Mucosa of descending colon (tissue), 3 donors: ENCODE measurements at regions not wholly inside any gene's neighbourhood (a gene's known extent, or its start where the extent isn't known, plus 50 kb on each side); places are given as distances from the start of the nearest gene placed in this dataset.

Experiments
- ATAC-seq: fragments of 200-7000 bp; cut with Tn5 transposase; one replicate; pipeline ENCODE4 v1.9.1; 2020; ENCODE audit warnings: mild to moderate bottlenecking, moderate library complexity
- DNase-seq, 3 donors: peaks; one replicate each; pipeline ENCODE4 v3.0.0-alpha.2; 2020
- H3K36me3 ChIP-seq: fragments of 200-600 bp; one replicate; pipeline ENCODE4 v1.8.0; 2021; ENCODE audit warnings: low read depth, mild to moderate bottlenecking
- H3K4me1 ChIP-seq: fragments of 200-600 bp; one replicate; pipeline ENCODE4 v1.8.0; 2021; ENCODE audit warnings: low read depth, mild to moderate bottlenecking
- H3K4me3 ChIP-seq: fragments of 200-600 bp; one replicate; pipeline ENCODE4 v1.8.0; 2021; ENCODE audit warnings: mild to moderate bottlenecking
- H3K9me3 ChIP-seq: fragments of 200-600 bp; one replicate; pipeline ENCODE4 v1.8.0; 2021; ENCODE audit warnings: mild to moderate bottlenecking
- intact Hi-C, 2 donors: fragments of 100-400 bp; cut with DNase I in 1 of 2; cut with micrococcal nuclease in 1 of 2; formaldehyde crosslinking; loops; one replicate each; pipeline versions ENCODE4 v1.11.0 to v1.11.1; 2022; cut with DNase I, micrococcal nuclease
- TF ChIP-seq, protein P1 (sequence below): fragments of 200-600 bp; IDR thresholded peaks from one replicate; pipeline ENCODE4 v1.8.0; 2022; ENCODE audit warnings: antibody characterized with exemption, mild to moderate bottlenecking
- donor health status: DM: no; HTN: no; CAD: no; lungs with moderate emphysema.
- donor health status: DM: no; HTN: no; CAD: no.
- donor health status: DM: no; HTN: yes; CAD: no.

DNA sequence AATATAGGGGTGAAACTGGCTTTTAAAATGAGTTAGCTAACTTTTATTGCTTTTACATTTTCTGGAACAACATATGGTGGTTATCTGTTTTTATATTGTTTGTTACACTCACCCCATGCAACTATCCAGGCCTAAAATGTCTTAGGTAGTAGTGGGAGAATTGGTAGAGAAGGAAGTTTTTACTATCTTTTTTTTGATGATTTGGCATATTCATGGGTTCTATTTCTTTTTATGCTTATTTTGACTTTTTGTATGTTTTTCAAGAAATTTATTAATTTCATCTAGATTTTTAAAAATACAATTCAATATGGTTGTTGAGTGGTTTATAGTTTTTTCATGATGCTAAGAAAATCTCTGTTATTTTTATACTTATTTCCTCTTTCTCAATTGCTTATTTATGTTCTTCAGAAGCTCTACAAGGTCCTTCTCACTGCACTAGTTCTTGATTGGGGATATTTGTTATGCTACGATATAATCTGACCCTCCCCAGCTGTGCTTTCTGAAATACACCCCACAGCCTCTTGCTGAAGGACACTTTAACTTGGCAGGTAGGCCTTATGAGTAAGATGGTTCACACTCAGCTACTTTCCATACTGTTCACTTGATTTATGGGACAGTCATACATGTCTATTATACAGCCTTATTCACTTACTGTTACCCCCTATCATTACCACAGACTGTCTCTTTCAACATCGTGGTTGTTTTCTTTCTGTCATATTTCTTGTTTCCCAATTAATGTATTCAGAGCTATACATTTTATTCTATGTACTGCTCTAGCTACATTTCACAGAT, 431.2 kb downstream of the METTL15 start:
- DNase-seq (no peak), ATAC-seq (no peak)
- intact Hi-C loops: no loop called here
- Histone ChIP-seq H3K4me1 (no peaks in the 10 kb centered on the region), H3K4me3 (no peak overlapping the region), H3K9me3 (no peaks in the 10 kb centered on the region), H3K36me3 (no peaks in the 10 kb centered on the region)
- TF ChIP-seq, protein P1, sequence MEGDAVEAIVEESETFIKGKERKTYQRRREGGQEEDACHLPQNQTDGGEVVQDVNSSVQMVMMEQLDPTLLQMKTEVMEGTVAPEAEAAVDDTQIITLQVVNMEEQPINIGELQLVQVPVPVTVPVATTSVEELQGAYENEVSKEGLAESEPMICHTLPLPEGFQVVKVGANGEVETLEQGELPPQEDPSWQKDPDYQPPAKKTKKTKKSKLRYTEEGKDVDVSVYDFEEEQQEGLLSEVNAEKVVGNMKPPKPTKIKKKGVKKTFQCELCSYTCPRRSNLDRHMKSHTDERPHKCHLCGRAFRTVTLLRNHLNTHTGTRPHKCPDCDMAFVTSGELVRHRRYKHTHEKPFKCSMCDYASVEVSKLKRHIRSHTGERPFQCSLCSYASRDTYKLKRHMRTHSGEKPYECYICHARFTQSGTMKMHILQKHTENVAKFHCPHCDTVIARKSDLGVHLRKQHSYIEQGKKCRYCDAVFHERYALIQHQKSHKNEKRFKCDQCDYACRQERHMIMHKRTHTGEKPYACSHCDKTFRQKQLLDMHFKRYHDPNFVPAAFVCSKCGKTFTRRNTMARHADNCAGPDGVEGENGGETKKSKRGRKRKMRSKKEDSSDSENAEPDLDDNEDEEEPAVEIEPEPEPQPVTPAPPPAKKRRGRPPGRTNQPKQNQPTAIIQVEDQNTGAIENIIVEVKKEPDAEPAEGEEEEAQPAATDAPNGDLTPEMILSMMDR: no peak

DNA sequence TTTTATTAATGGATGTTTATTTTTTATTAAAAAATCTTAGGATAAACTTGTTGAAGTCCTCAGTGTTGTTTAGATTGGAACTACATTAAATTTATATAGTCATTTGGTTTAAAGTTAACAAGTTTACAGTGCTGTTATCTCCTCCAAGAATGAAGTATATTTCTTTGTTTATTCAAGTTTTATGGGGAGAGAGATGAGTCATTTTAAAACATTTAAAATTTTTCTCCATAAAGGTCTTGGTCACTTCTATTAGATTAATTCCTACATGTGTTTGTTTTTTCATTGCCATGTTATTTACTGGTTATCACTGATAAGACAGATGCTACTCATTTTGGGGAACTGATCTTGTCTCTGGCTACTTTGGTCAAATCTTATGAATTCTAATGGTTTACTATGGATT, 429.6 kb downstream of the METTL15 start:
- H3K4me3 ChIP-seq: no peak overlapping the region
- ATAC-seq: no peak
- H3K36me3 ChIP-seq: no peaks in the 10 kb centered on the region
- H3K4me1 ChIP-seq: no peaks in the 10 kb centered on the region
- DNase-seq: no peak
- TF ChIP-seq, protein P1: no peak
- H3K9me3 ChIP-seq: no peaks in the 10 kb centered on the region
- intact Hi-C loops: no loop called here

DNA sequence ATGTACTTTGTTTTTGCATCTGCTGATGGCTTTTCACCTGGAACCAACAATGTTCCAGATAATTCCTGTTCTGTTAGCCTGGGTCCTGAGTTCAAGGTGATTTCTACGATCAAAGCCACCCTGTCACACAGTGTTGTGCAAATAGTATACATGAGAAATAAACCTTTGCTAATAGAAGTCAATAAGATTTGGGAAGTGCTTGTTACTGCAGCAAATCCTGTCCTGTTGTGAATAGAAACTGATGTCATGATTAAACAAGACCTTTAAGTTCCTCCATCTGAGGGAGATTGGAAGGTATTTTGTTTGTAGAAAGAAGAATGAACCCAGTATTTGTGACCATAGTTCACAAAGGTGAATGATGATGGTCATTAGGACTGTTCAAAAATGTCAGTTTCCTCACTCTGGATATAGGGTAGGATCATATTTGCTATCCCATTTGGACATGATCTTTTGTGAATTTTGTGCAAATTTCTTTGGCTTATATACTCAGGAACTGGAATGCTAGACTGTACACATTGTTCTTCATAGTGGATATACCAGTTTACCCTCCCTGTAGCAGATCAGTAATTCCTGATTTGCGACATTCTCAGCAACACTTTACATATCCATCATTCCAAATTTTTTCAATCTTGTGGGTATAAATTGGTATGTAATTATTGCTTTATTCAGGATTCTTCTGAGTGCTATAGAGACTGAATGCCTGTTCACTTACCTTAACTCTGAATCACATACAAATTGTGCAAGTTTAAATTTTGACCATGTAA, 428.5 kb downstream of the METTL15 start:
- H3K4me3 ChIP-seq: no peak overlapping the region
- ATAC-seq: no peak
- TF ChIP-seq, protein P1: no peak
- no peaks in the 10 kb centered on the region for H3K36me3 ChIP-seq
- no peaks in the 10 kb centered on the region for H3K4me1 ChIP-seq
- intact Hi-C loops: no loop called here
- DNase-seq: no peak
- H3K9me3 ChIP-seq: no peaks in the 10 kb centered on the region

DNA sequence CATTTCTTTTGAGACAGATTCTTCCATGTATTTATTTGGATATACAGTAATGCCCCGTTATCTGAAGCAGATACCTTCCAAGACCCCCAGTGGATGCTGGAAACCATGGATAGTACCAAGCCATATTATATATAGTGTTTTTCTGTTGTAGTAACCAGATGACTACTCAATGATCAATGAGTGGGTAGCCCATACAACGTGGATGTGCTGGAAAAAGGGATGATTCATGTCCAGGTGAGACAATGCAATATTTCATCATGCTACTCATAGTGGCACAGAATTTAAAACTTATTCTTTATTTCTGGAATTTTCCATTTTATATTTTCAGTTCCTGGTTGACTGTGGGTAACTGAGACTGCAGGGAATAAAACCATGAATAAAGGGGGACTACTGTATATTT, 427.5 kb downstream of the METTL15 start:
- Histone ChIP-seq H3K36me3 (no peaks in the 10 kb centered on the region), H3K4me3 (no peak overlapping the region), H3K4me1 (no peaks in the 10 kb centered on the region), H3K9me3 (no peaks in the 10 kb centered on the region)
- TF ChIP-seq, protein P1: no peak
- ATAC-seq (no peak), DNase-seq (no peak)
- intact Hi-C loops: no loop called here

DNA sequence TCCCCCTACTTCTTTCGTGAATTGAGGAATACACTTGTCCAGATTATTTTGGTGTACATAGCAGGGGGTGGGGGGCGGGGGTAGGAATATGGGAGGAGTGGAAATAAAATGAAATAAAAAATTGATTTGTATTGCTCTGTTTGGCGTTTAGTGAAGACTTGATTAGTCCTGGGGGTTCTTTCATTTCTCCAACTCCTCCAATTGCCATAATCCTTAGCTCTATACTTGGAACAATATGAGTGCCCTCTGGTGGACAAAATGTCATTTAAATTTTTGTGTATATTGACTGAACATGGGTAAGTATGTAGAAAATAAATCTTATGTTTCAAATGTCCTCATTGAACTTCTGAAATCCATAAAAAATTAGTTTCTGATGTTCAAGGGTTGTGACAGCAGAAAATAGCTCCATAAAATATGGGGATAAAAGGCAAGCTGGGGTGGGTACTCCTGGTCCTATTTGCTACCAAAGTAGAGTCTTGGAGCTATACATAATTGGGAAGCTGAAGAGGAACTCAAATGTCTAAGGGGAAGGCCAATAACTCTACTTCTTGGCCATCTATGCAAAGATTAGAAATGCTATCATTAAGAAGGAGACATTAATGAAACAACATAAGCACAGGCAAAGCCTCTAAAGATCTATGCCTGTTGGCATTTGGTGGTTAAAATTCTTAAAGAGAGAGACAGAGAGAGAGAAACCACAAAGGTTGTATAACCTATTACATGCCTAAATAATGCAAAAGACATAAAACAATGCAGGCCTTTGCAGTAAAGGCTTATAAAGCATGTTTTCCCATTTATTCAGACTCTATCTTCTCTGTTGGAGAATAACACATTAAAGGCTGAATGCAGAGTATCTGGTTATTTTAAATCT, 421.6 kb downstream of the METTL15 start:
- H3K36me3 ChIP-seq: no peaks in the 10 kb centered on the region
- no peaks in the 10 kb centered on the region for H3K4me1 ChIP-seq
- intact Hi-C loops: loop anchor here in 1 of 2 donors (2.0 kb wide), 1 partner anchor 831 kb away; no protein-coding TSS in a partner anchor
- ATAC-seq: no peak
- H3K4me3 ChIP-seq: no peak overlapping the region
- H3K9me3 ChIP-seq: peaks cover 16% of the 10 kb centered on the region
- peak in 1 of 3 donors; percentile 42 for DNase-seq
- TF ChIP-seq, protein P1: no peak
